GM12892 (cell line): ENCODE measurements at regions not wholly inside any gene's neighbourhood (a gene's known extent, or its start where the extent isn't known, plus 50 kb on each side); places are given as distances from the start of the nearest gene placed in this dataset.
"Not testable (repeated sequence)": the region's sequence is repeated elsewhere in the genome, so short reads cannot be mapped to it uniquely, and the experiment has no call there.

ENCODE experiments used
- DNase-seq: peaks from one replicate; pipeline ENCODE4 v3.0.0; 2011; ENCODE audit not compliant: insufficient read length
- FAIRE-seq: peaks from 2 replicates; lab custom pipeline; 2011; peaks lifted over from hg19 to GRCh38; lab: Jason Lieb, UNC
- POLR2A ChIP-seq: IDR thresholded peaks from 2 replicates; pipeline ENCODE4 v1.6.1; 2011; ENCODE audit warnings: low read depth, low read length, control low read depth
- POLR2AphosphoS5 ChIP-seq: IDR thresholded peaks from 2 replicates; pipeline ENCODE4 v1.6.1; 2011; ENCODE audit warnings: low read depth, low read length, control low read depth
- TAF1 ChIP-seq: IDR thresholded peaks from 2 replicates; pipeline ENCODE4 v1.6.1; 2011; ENCODE audit warnings: low read depth, mild to moderate bottlenecking, control low read depth, low read length, borderline replicate concordance

GRCh38 chr10:124205432-124205831 is 112.0 kb upstream of the CHST15 start:
- no peak for TF ChIP-seq POLR2AphosphoS5
- no peak for DNase-seq
- FAIRE-seq, result no peak

- FAIRE-seq, result no peak
- no peak for DNase-seq
- TF ChIP-seq TAF1, result no peak
- TF ChIP-seq POLR2A, result no peak
- TF ChIP-seq POLR2AphosphoS5, result no peak
These were observed 111.3 kb upstream of the CHST15 start for GRCh38 chr10:124204726-124205125.

- FAIRE-seq (no peak), DNase-seq (no peak)
- TF ChIP-seq POLR2A (no peak), POLR2AphosphoS5 (no peak), TAF1 (no peak)
These were observed 106.6 kb upstream of the CHST15 start for GRCh38 chr10:124200011-124200410.

- TF ChIP-seq POLR2AphosphoS5 (no peak), TAF1 (no peak)
- FAIRE-seq (no peak), DNase-seq (no peak)
These were observed 105.5 kb upstream of the CHST15 start for GRCh38 chr10:124198871-124199270.

GRCh38 chr10:124198125-124198501 is 104.7 kb upstream of the CHST15 start:
- no peak for FAIRE-seq
- no peak for TF ChIP-seq POLR2AphosphoS5
- TF ChIP-seq POLR2A, result no peak
- no peak for TF ChIP-seq TAF1
- DNase-seq, result no peak

- TF ChIP-seq POLR2AphosphoS5 (no peak), POLR2A (no peak), TAF1 (no peak)
- no peak for FAIRE-seq
These were observed 104.2 kb upstream of the CHST15 start for GRCh38 chr10:124197371-124198124.

GRCh38 chr10:124196659-124197058 is 103.3 kb upstream of the CHST15 start:
- DNase-seq (no peak), FAIRE-seq (no peak)
- TF ChIP-seq TAF1 (no peak), POLR2AphosphoS5 (no peak), POLR2A (no peak)

More at GRCh38 chr10:124197371-124198124, 104.2 kb upstream of the CHST15 start:
- DNase-seq, result no peak

- DNase-seq, result no peak
- no peak for FAIRE-seq
- TF ChIP-seq POLR2A (no peak), POLR2AphosphoS5 (no peak), TAF1 (no peak)
These were observed 100.9 kb upstream of the CHST15 start for GRCh38 chr10:124194199-124194824.

GRCh38 chr10:124193309-124193696 is 99.9 kb upstream of the CHST15 start:
- TF ChIP-seq POLR2A (no peak), TAF1 (no peak)
- FAIRE-seq (no peak), DNase-seq (no peak)

GRCh38 chr10:124192664-124193308 is 99.4 kb upstream of the CHST15 start:
- FAIRE-seq, DNase-seq: not testable (repeated sequence)

- FAIRE-seq, DNase-seq: not testable (repeated sequence)
These were observed 97.1 kb upstream of the CHST15 start for GRCh38 chr10:124190476-124190875.

GRCh38 chr10:124186956-124187355 is 93.6 kb upstream of the CHST15 start:
- DNase-seq (no peak), FAIRE-seq (no peak)
- no peak for TF ChIP-seq TAF1
- no peak for TF ChIP-seq POLR2A
- no peak for TF ChIP-seq POLR2AphosphoS5
